GM18507 (cell line): ENCODE measurements at regions not wholly inside any gene's neighbourhood (a gene's known extent, or its start where the extent isn't known, plus 50 kb on each side); places are given as distances from the start of the nearest gene placed in this dataset.

ENCODE experiments used
- DNase-seq: peaks from one replicate; pipeline ENCODE4 v3.0.0; 2011; ENCODE audit warnings: low read depth; ENCODE audit not compliant: insufficient read length; ENCODE audit errors: extremely low spot score
- FAIRE-seq: peaks from 2 replicates; lab custom pipeline; 2011; peaks lifted over from hg19 to GRCh38; lab: Jason Lieb, UNC

GRCh38 chr12:77342253-77342652, 276.9 kb upstream of the E2F7 start:
- DNase-seq, result no peak

GRCh38 chr12:77339610-77340009, 274.2 kb upstream of the E2F7 start:
- FAIRE-seq (no peak), DNase-seq (no peak)

More at GRCh38 chr12:77342253-77342652, 276.9 kb upstream of the E2F7 start:
- FAIRE-seq, result no peak

GRCh38 chr12:77337362-77337761, 272.0 kb upstream of the E2F7 start:
- DNase-seq (no peak), FAIRE-seq (no peak)

GRCh38 chr12:77334806-77335205, 269.4 kb upstream of the E2F7 start:
- FAIRE-seq (no peak), DNase-seq (no peak)

GRCh38 chr12:77328326-77328725, 263.0 kb upstream of the E2F7 start:
- FAIRE-seq (no peak), DNase-seq (no peak)

- FAIRE-seq (no peak), DNase-seq (no peak)
Observed at GRCh38 chr12:77325511-77326236, 260.3 kb upstream of the E2F7 start.

- DNase-seq (peak; percentile 40), FAIRE-seq (no peak)
Observed at GRCh38 chr12:77324763-77325468, 259.5 kb upstream of the E2F7 start.

- no peak for FAIRE-seq
Observed at GRCh38 chr12:77324416-77324762, 259.0 kb upstream of the E2F7 start.

GRCh38 chr12:77323788-77324415, 258.5 kb upstream of the E2F7 start:
- DNase-seq, result no peak
- no peak for FAIRE-seq

More at GRCh38 chr12:77324416-77324762, 259.0 kb upstream of the E2F7 start:
- no peak for DNase-seq

GRCh38 chr12:77319166-77319565, 253.8 kb upstream of the E2F7 start:
- DNase-seq, result no peak
- FAIRE-seq, result no peak

- no peak for DNase-seq
- no peak for FAIRE-seq
Observed at GRCh38 chr12:77315407-77315806, 250.0 kb upstream of the E2F7 start.

GRCh38 chr12:77314378-77315052, 249.1 kb upstream of the E2F7 start:
- DNase-seq (no peak), FAIRE-seq (no peak)

- FAIRE-seq, result no peak
- DNase-seq, result no peak
Observed at GRCh38 chr12:77308056-77308455, 242.7 kb upstream of the E2F7 start.

- DNase-seq (no peak), FAIRE-seq (no peak)
Observed at GRCh38 chr12:77300811-77301210, 235.4 kb upstream of the E2F7 start.

- FAIRE-seq (no peak), DNase-seq (no peak)
Observed at GRCh38 chr12:77299910-77300669, 234.7 kb upstream of the E2F7 start.

- FAIRE-seq, result no peak
- DNase-seq, result no peak
Observed at GRCh38 chr12:77299001-77299400, 233.6 kb upstream of the E2F7 start.

GRCh38 chr12:77294016-77294415, 228.6 kb upstream of the E2F7 start:
- no peak for FAIRE-seq

GRCh38 chr12:77274926-77275325, 209.6 kb upstream of the E2F7 start:
- DNase-seq (no peak), FAIRE-seq (no peak)

More at GRCh38 chr12:77294016-77294415, 228.6 kb upstream of the E2F7 start:
- no peak for DNase-seq

- FAIRE-seq (no peak), DNase-seq (no peak)
Observed at GRCh38 chr12:77273898-77274297, 208.5 kb upstream of the E2F7 start.
